ENCODE measurements at regions not wholly inside any gene's neighbourhood (a gene's known extent, or its start where the extent isn't known, plus 50 kb on each side); places are given as distances from the start of the nearest gene placed in this dataset.

DNA sequence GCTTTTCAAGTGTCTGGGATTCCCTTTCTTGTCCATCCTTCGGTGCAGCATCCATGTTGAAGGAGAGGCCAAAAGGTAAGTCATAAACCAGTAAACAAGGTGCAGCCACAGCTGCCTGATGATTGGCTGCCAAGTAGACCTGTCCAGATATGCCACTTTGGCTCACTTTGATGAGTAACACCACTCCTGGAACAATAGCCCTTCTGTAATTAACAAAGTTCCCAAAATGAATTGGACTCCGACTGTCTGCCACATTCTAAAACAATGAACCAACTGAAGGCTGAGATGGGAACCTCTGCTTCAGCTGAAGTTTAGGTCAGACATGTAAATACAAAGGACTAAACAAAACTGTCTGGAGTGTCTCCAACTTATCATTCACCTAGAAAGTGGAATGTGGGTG is 82.2 kb upstream of the LGALSL start:
- Mint-ChIP-seq H3K4me1 (ENCODE audit: low read depth) (no peaks in the 10 kb centered on the region), H3K27me3 (ENCODE audit: low read depth) (peaks cover 5% of the 10 kb centered on the region), H3K36me3 (ENCODE audit: low read depth) (no peaks in the 10 kb centered on the region), H3K9me3 (ENCODE audit: insufficient read depth) (no peaks in the 10 kb centered on the region), H3K4me3 (no peak overlapping the region), H3K27ac (no peak overlapping the region)
- POLR2A ChIA-PET, result no interaction called here
- DNase-seq, result no peak
- CTCF ChIA-PET, result interaction anchor here (1.4 to 1.6 kb wide), 2 partner anchors 11 to 41 kb away, joined by 5 read pairs; no protein-coding TSS in a partner anchor
- no peak for ATAC-seq

DNA sequence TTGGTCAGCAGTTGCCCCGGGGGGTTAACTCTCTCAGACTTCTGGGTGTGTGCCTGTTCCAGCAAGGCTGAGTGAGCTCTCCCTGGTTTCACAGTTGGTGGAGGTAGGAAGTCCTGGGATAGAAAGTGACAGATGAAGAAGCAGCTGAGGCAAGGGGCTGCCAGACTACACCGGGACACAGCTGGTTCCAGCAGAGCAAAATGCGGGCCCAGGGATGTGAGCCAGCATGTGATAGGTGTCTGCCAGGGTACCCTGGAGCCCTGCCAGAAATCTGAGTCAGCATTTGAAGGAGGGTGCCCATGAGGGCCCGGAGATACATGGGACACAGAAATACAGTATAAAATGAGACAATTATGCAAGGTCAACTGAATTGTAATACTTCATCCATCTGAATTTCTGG is 79.3 kb upstream of the LGALSL start:
- CTCF ChIA-PET, result interaction anchor here (1.2 to 1.9 kb wide), 2 partner anchors 29 to 44 kb away, joined by 3 to 4 read pairs; no protein-coding TSS in a partner anchor
- POLR2A ChIA-PET, result no interaction called here
- H3K4me3 Mint-ChIP-seq, result no peak overlapping the region
- DNase-seq, result no peak
- H3K4me1 Mint-ChIP-seq (ENCODE audit: low read depth), result no peaks in the 10 kb centered on the region
- peaks cover 2% of the 10 kb centered on the region for H3K27me3 Mint-ChIP-seq (ENCODE audit: low read depth)
- no peaks in the 10 kb centered on the region for H3K9me3 Mint-ChIP-seq (ENCODE audit: insufficient read depth)
- no peak overlapping the region for H3K27ac Mint-ChIP-seq
- H3K36me3 Mint-ChIP-seq (ENCODE audit: low read depth), result no peaks in the 10 kb centered on the region
- ATAC-seq, result no peak

DNA sequence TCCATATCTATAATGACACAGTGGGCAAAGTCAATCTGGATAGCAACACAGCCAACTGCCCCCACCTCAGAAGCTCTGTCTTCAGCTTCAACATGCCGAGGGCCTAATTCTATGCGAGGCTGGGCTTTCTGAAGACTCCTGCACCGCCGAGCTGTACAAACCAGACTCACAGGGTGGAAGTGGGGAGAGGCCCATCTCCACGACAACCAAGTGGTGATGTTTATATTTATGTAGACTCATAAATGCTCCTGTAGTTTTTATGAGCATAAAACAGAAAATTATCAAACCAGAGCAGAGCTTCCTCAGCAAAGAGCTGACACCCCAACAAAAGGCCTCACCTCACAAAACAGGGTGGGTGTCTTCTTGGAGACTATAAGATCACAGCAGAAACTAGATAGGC is 77.0 kb upstream of the LGALSL start:
- Mint-ChIP-seq H3K36me3 (ENCODE audit: low read depth) (no peaks in the 10 kb centered on the region), H3K4me3 (no peak overlapping the region), H3K4me1 (ENCODE audit: low read depth) (no peaks in the 10 kb centered on the region), H3K27me3 (ENCODE audit: low read depth) (peaks cover 7% of the 10 kb centered on the region), H3K27ac (no peak overlapping the region), H3K9me3 (ENCODE audit: insufficient read depth) (no peaks in the 10 kb centered on the region)
- POLR2A ChIA-PET, result no interaction called here
- CTCF ChIA-PET, result no interaction called here
- DNase-seq (no peak), ATAC-seq (no peak)

DNA sequence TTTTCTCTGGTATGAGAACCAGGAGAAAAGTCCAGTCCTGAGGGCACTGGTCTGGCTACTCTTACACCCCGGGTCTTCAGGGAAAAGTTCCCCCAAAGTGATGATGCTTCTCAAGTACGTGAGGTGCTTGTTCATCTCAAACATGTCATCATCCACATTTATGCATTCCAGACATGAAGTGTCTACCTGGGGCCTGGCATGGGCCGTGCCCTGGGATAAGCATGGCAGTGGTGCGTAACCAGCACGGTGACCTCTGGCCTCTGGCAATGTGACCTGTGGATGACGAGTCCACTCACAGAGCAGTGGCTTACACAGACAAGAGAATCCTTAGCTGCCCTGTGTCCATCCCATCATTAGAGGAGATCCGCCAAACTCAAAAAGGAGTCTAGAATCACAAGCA is 74.8 kb upstream of the LGALSL start:
- no peak for DNase-seq
- Mint-ChIP-seq H3K36me3 (ENCODE audit: low read depth) (no peaks in the 10 kb centered on the region), H3K9me3 (ENCODE audit: insufficient read depth) (no peaks in the 10 kb centered on the region), H3K4me1 (ENCODE audit: low read depth) (no peaks in the 10 kb centered on the region), H3K27me3 (ENCODE audit: low read depth) (peaks cover 7% of the 10 kb centered on the region), H3K27ac (no peak overlapping the region), H3K4me3 (no peak overlapping the region)
- ATAC-seq, result no peak
- POLR2A ChIA-PET, result no interaction called here
- CTCF ChIA-PET, result no interaction called here

DNA sequence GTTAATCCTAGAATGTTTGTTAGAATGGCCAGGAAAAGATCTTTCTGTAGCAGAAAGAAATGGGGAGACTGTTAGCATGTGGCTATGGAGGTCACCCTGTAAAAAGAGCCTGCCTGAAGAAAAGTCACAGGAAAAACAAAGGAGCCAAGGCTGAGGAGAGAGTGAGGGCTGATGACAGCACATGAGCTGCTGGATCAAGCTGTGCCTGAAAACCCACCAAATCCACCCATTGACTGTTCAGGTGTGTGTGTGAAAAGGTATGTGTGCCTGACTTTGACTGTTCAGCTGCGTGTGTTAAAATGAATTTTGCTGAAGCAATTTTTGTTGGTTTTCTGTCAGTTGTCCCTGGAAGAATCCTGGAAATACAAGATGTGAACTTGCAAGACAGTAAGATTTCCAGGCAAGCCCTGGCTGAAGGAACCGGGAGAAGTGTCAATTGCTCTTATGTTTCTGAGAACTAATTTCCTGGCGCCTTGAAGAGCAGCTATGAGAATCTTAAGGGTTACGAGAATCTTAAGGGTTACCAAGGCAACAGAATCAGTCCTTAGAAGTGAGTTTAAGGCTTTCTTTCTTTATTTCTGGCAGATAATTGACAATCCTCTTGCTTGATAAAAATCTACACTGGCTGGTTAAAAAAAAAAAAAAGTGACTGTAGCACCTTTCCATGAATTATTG is 73.0 kb upstream of the LGALSL start:
- no peaks in the 10 kb centered on the region for H3K9me3 Mint-ChIP-seq (ENCODE audit: insufficient read depth)
- peaks cover 7% of the 10 kb centered on the region for H3K27me3 Mint-ChIP-seq (ENCODE audit: low read depth)
- no peak overlapping the region for H3K4me3 Mint-ChIP-seq
- no peaks in the 10 kb centered on the region for H3K36me3 Mint-ChIP-seq (ENCODE audit: low read depth)
- DNase-seq, result no peak
- ChIA-PET CTCF (no interaction called here), POLR2A (no interaction called here)
- H3K4me1 Mint-ChIP-seq (ENCODE audit: low read depth), result no peaks in the 10 kb centered on the region
- no peak for ATAC-seq
- no peak overlapping the region for H3K27ac Mint-ChIP-seq

DNA sequence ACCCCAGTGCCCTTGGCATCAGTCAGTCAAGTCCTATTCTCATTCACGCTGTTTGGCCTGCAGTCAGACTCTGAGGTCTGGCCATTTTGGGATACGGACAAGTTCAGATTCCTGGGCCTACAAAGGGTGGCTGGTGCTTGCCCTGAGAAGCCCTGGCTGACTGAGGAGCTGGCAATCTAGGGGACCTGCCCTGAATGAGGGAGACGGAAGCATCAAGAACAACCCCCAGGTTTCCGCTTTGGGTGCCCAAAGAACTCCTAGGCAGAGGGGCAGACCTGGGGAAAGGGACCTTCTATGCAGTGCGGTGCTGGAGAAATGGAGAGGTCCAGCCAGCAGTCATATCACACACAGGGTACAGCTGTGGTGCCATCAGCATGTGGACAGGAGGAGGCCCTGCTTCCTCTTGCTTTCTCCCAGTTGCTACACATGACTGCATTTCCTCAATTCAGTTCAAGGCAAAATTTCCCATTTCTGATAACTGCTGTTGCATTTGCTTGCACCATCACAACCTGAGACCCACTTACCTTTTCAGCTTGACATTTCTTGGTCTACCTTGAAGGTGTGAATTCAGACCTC is 70.9 kb upstream of the LGALSL start:
- Mint-ChIP-seq H3K4me1 (ENCODE audit: low read depth) (no peaks in the 10 kb centered on the region), H3K27ac (no peak overlapping the region), H3K9me3 (ENCODE audit: insufficient read depth) (no peaks in the 10 kb centered on the region), H3K36me3 (ENCODE audit: low read depth) (no peaks in the 10 kb centered on the region), H3K4me3 (no peak overlapping the region), H3K27me3 (ENCODE audit: low read depth) (peaks cover 16% of the 10 kb centered on the region)
- ATAC-seq (no peak), DNase-seq (no peak)
- POLR2A ChIA-PET, result no interaction called here
- CTCF ChIA-PET, result no interaction called here

DNA sequence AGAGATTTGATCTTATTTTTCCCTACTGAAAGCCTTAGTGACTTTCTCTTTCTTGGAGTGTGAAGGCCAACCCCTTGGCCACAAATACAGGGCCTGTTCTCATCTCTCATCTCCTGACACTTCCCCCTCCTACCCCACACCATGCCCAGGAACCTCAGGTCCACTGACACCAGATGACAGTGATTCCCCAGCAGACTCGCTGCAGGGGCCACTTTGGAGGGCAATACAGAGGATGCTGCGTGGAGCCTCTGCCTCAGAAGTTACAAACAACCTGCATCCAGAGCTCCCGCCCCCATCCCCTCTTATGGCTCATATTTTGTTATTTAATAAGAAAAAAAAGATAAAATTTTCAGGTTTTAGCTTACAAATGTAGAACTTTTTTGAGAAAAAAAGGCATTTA is 70.1 kb upstream of the LGALSL start:
- Mint-ChIP-seq H3K9me3 (ENCODE audit: insufficient read depth) (peaks cover 7% of the 10 kb centered on the region), H3K27ac (no peak overlapping the region)
- no peak for ATAC-seq

DNA sequence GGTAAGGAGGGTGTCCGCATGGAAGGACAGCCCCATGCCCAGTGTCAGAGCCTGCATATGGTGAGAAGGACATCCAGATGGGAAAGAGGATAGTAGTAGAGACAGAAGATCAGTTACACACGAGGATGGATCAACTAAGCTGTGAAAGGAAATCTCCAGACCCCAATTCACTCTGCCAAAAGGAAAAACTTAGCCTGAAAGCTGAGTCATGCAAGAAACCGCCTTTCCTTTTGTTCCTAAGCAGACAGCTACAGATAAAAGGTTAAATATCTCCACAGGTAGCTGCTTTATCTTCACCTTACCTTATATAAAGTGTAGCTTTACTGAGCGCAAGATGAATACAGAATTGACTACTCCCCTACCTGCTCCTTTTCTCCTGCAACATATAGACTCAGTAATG is 67.3 kb upstream of the LGALSL start:
- ATAC-seq (no peak), DNase-seq (no peak)
- ChIA-PET CTCF (interaction anchor here (0.9 kb wide), 1 partner anchor 56 kb away, joined by 3 read pairs; no protein-coding TSS in a partner anchor), POLR2A (no interaction called here)
- H3K9me3 Mint-ChIP-seq (ENCODE audit: insufficient read depth), result peaks cover 16% of the 10 kb centered on the region
- no peak overlapping the region for H3K27ac Mint-ChIP-seq
- H3K27me3 Mint-ChIP-seq (ENCODE audit: low read depth), result peaks cover 18% of the 10 kb centered on the region
- H3K4me3 Mint-ChIP-seq, result no peak overlapping the region
- peaks cover 2% of the 10 kb centered on the region for H3K36me3 Mint-ChIP-seq (ENCODE audit: low read depth)
- no peaks in the 10 kb centered on the region for H3K4me1 Mint-ChIP-seq (ENCODE audit: low read depth)

More for the DNA sequence above, 70.1 kb upstream of the LGALSL start:
- Mint-ChIP-seq H3K27me3 (ENCODE audit: low read depth) (peaks cover 21% of the 10 kb centered on the region), H3K4me3 (no peak overlapping the region), H3K4me1 (ENCODE audit: low read depth) (no peaks in the 10 kb centered on the region), H3K36me3 (ENCODE audit: low read depth) (no peaks in the 10 kb centered on the region)
- ChIA-PET POLR2A (no interaction called here), CTCF (no interaction called here)
- DNase-seq, result no peak

DNA sequence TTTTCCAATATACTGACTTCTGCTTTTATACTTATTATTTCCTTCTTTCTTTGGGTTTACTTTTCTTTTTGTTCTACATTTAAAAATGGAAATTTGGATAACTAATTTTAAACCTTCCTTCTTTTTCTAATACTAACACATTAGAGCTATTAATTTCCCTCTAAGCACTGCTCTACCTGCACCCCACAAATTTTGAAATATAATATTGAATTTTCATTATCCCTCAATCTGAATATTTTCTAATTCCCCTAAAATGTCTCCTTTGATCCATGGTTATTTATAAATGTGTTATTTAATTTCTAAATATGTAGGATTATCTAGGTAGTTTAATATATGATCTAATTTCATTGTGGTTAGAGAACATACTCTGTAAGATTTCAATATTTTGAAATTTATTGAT is 63.4 kb upstream of the LGALSL start:
- peaks cover 2% of the 10 kb centered on the region for H3K36me3 Mint-ChIP-seq (ENCODE audit: low read depth)
- no peak for DNase-seq
- CTCF ChIA-PET, result no interaction called here
- POLR2A ChIA-PET, result no interaction called here
- no peak overlapping the region for H3K27ac Mint-ChIP-seq
- H3K9me3 Mint-ChIP-seq (ENCODE audit: insufficient read depth), result peaks cover 16% of the 10 kb centered on the region
- no peak for ATAC-seq
- H3K27me3 Mint-ChIP-seq (ENCODE audit: low read depth), result peaks cover 18% of the 10 kb centered on the region
- H3K4me3 Mint-ChIP-seq, result no peak overlapping the region
- no peaks in the 10 kb centered on the region for H3K4me1 Mint-ChIP-seq (ENCODE audit: low read depth)

DNA sequence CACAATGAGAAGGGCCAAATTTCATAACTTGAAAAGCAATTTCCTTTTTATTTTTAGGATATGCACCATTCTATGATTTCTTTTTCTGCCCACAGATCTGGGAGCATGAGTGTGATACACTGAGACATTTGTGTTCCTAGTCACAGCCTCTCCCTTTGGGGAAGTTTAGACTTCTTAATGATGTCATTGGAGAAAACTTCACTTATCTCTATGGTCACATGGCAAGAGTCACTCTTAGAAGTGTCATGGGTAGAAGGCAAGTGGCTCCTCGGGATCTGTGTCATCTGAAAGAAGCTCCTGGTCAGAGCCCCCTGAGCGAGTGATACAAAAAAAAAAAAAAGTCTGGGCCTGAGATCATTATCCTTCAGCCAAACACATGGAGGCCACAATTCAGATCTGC is 62.5 kb upstream of the LGALSL start:
- Mint-ChIP-seq H3K4me3 (no peak overlapping the region), H3K4me1 (ENCODE audit: low read depth) (no peaks in the 10 kb centered on the region), H3K27ac (no peak overlapping the region), H3K27me3 (ENCODE audit: low read depth) (peaks cover 18% of the 10 kb centered on the region), H3K36me3 (ENCODE audit: low read depth) (peaks cover 2% of the 10 kb centered on the region), H3K9me3 (ENCODE audit: insufficient read depth) (peaks cover 16% of the 10 kb centered on the region)
- ChIA-PET CTCF (no interaction called here), POLR2A (no interaction called here)
- DNase-seq, result no peak
- no peak for ATAC-seq

DNA sequence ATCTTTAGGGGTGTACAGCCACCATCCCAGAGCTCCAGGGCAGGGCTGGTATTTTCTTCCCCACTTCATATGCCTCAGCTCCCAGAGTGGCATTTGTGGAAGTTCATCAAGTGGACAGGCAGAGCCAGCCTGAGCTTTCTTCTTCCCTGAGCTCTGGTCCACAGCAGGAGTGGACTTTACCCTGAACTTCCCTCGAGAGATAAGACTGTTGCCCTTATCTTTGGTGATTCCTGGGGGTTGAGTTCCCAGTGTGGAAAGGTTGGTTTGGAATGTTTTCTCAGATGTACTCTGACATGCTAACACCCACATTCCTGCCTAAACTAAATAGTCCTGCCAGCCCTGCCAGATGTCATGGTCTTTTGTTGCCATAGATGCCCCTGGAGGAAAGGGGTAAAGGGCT is 62.0 kb upstream of the LGALSL start:
- Mint-ChIP-seq H3K27me3 (ENCODE audit: low read depth) (peaks cover 14% of the 10 kb centered on the region), H3K9me3 (ENCODE audit: insufficient read depth) (peaks cover 16% of the 10 kb centered on the region), H3K36me3 (ENCODE audit: low read depth) (peaks cover 2% of the 10 kb centered on the region), H3K4me1 (ENCODE audit: low read depth) (no peaks in the 10 kb centered on the region), H3K4me3 (no peak overlapping the region), H3K27ac (no peak overlapping the region)
- POLR2A ChIA-PET, result no interaction called here
- CTCF ChIA-PET, result no interaction called here
- ATAC-seq, result no peak
- no peak for DNase-seq

DNA sequence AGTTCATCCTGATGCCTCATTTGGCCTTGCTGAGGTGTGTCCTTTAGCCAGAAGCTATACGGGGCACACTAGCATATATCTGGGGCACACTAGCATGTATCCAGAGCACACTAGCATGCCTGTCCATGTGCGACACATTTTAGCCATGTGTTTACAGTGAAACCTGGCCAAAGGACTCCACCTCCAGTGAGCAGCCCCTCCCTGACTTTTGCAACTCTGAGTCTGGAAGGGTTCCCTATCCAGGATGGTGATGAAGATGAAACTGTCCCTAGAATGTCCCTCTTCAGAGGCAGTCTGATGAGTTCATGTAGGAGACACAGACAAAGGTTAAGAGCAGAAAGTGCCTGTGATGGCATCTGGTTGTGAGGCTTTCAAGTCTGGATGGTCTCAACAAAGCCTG is 61.4 kb upstream of the LGALSL start:
- ATAC-seq (no peak), DNase-seq (no peak)
- no peak overlapping the region for H3K4me3 Mint-ChIP-seq
- no peak overlapping the region for H3K27ac Mint-ChIP-seq
- H3K4me1 Mint-ChIP-seq (ENCODE audit: low read depth), result no peaks in the 10 kb centered on the region
- H3K36me3 Mint-ChIP-seq (ENCODE audit: low read depth), result peaks cover 2% of the 10 kb centered on the region
- ChIA-PET CTCF (no interaction called here), POLR2A (no interaction called here)
- H3K9me3 Mint-ChIP-seq (ENCODE audit: insufficient read depth), result peaks cover 16% of the 10 kb centered on the region
- peaks cover 11% of the 10 kb centered on the region for H3K27me3 Mint-ChIP-seq (ENCODE audit: low read depth)

Measured in activated CD8-positive, alpha-beta T cell treated with anti-CD3 and anti-CD28 coated beads, Interleukin-2, amount 10 ng/mL, durations not matched to agents 7 days and 5 days (primary cell).